GM13976 (cell line): ENCODE measurements at regions not wholly inside any gene's neighbourhood (a gene's known extent, or its start where the extent isn't known, plus 50 kb on each side); places are given as distances from the start of the nearest gene placed in this dataset.

Experiments used
- DNase-seq: peaks from one replicate; pipeline ENCODE4 v3.0.0; 2012; ENCODE audit warnings: low spot score
- in situ Hi-C: fragments of 300-500 bp; cut with MboI; formaldehyde crosslinking; loops from one replicate; pipeline ENCODE4 v1.12.0; 2022; ENCODE audit warnings: low sequenced_read_pairs, mixed read lengths, inconsistent platforms; ENCODE audit not compliant: unreplicated experiment
- TF ChIP-seq, protein P1 (sequence below): IDR thresholded peaks from 2 replicates; pipeline ENCODE4 v1.5.1; 2012; ENCODE audit warnings: borderline replicate concordance, mild to moderate bottlenecking; ENCODE audit not compliant: insufficient read depth; ENCODE audit errors: extremely low read depth, missing control alignments, control extremely low read depth

GRCh38 chrX:2629316-2630007, 61.6 kb upstream of the CD99 start:
- TF ChIP-seq, protein P1, sequence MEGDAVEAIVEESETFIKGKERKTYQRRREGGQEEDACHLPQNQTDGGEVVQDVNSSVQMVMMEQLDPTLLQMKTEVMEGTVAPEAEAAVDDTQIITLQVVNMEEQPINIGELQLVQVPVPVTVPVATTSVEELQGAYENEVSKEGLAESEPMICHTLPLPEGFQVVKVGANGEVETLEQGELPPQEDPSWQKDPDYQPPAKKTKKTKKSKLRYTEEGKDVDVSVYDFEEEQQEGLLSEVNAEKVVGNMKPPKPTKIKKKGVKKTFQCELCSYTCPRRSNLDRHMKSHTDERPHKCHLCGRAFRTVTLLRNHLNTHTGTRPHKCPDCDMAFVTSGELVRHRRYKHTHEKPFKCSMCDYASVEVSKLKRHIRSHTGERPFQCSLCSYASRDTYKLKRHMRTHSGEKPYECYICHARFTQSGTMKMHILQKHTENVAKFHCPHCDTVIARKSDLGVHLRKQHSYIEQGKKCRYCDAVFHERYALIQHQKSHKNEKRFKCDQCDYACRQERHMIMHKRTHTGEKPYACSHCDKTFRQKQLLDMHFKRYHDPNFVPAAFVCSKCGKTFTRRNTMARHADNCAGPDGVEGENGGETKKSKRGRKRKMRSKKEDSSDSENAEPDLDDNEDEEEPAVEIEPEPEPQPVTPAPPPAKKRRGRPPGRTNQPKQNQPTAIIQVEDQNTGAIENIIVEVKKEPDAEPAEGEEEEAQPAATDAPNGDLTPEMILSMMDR: no peak
- no peak for DNase-seq
- in situ Hi-C loops: no loop called here

DNA sequence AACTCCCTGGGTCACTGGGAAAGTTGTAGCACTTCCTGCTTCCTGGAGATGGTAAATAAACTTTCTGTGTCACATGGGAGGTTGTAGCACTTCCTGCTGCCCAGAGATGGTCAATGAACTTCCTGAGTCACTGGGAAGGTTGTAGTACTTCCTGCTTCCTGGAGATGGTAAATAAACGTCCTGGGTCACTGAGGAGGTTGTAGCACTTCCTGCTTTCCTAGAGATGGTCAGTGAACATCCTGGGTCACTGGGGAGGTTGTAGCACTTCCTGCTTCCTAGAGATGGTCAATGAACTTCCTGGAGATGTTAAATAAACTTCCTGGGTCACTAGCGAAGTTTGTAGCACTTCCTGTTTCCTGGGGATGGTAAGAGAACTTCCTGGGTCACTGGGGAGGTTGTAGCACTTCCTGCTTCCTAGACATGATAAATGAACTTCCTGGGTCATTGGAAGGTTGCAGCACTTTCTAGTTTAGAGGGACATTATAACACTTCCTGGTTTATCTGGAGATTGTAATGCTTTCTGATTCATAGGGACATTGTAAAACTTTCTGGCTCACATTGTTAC, 62.3 kb upstream of the CD99 start:
- TF ChIP-seq, protein P1: no peak
- in situ Hi-C loops: no loop called here
- DNase-seq: no peak

- peak; percentile 46 for DNase-seq
- TF ChIP-seq, protein P1: peak; percentile 39
- in situ Hi-C loops: no loop called here
These were observed 63.7 kb upstream of the CD99 start for GRCh38 chrX:2627272-2627867.

- no peak for DNase-seq
- TF ChIP-seq, protein P1: no peak
- in situ Hi-C loops: no loop called here
These were observed 64.3 kb upstream of the CD99 start for GRCh38 chrX:2626750-2627149.

DNA sequence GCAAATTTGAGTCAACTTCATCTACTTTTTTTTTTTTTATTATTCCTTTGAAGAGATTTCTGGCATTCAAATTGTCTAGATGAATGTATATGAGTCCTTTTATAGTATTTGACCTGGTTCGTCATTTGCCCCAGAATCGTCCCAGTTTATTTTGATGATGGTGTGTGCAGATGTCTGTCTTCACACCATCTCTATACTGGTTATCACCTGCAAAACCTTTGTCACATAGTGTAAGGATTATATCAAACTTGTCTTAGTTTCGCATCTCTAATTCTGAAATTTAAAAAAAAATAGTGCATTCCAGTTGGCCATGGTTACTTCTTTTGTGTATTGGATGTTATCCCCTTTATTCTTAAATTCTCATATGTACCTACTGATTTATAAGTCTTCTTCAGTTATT, 70.5 kb upstream of the CD99 start:
- in situ Hi-C loops: no loop called here
- TF ChIP-seq, protein P1: no peak
- DNase-seq: no peak

- DNase-seq: no peak
- in situ Hi-C loops: no loop called here
- TF ChIP-seq, protein P1: no peak
These were observed 72.6 kb upstream of the CD99 start for GRCh38 chrX:2618516-2618915.
